Panc1 (cell line): ENCODE measurements at regions not wholly inside any gene's neighbourhood (a gene's known extent, or its start where the extent isn't known, plus 50 kb on each side); places are given as distances from the start of the nearest gene placed in this dataset.

ENCODE experiments used
- CTCF ChIP-seq: fragments of 450-650 bp; IDR thresholded peaks from 2 replicates; pipeline ENCODE4 v1.5.1; 2017; ENCODE audit warnings: mild to moderate bottlenecking
- REST ChIP-seq, 2 experiments: IDR thresholded peaks; 2 replicates each; pipeline ENCODE4 v1.6.1; 2011 to 2012; ENCODE audit warnings: low read depth in 2 of 2, control low read depth in 1 of 2, low read length in 1 of 2, mild to moderate bottlenecking in 1 of 2, moderate library complexity in 1 of 2; ENCODE audit not compliant: insufficient read depth in 1 of 2
- SIN3A ChIP-seq: IDR thresholded peaks from 2 replicates; pipeline ENCODE4 v1.6.1; 2012; ENCODE audit warnings: low read depth, mild to moderate bottlenecking, low read length, moderate library complexity, borderline replicate concordance; ENCODE audit not compliant: insufficient read depth
- TCF7L2 ChIP-seq: IDR thresholded peaks from 2 replicates; pipeline ENCODE4 v1.6.1; 2011; ENCODE audit warnings: mild to moderate bottlenecking, low read depth, low read length, inconsistent platforms

GRCh38 chr7:70856901-70857630 is 274.9 kb upstream of the GALNT17 start:
- TF ChIP-seq CTCF (peak; percentile 86), SIN3A (no peak), TCF7L2 (no peak), REST (IDR thresholded peaks at IDR 0.05; ENCODE audit: insufficient read depth in 1 of 2, low read depth in 2 of 2, low read length in 1 of 2) (no peak)
